K562 (cell line): ENCODE measurements at regions not wholly inside any gene's neighbourhood (a gene's known extent, or its start where the extent isn't known, plus 50 kb on each side); places are given as distances from the start of the nearest gene placed in this dataset.

ENCODE experiments used
- ATAC-seq: fragments of 200-7000 bp; cut with Tn5 transposase; 3 replicates; pipeline ENCODE4 v1.9.1; 2020; ENCODE audit warnings: moderate library complexity
- BruUV-seq: library from RNA; stranded (reverse); fragments of 400-500 nt; replicated peaks from 2 replicates; lab custom pipeline; 2021; lab: Mats Ljungman, UMichigan
- CTCF ChIA-PET: fragments of 300-600 bp; formaldehyde crosslinking; extraction: SDS; loops from one replicate; lab custom pipeline; 2021; ENCODE audit warnings: low intra/inter-chr PET ratio; lab: Yijun Ruan, JAX
- POLR2A ChIA-PET: fragments of 300-600, 350-650 bp; sonication (Branson Sonifier 250); formaldehyde crosslinking; extraction: SDS; loops from one replicate; lab custom pipeline; 2021; ENCODE audit warnings: antibody characterized with exemption, inconsistent platforms; lab: Yijun Ruan, JAX
- DNase-seq, 4 experiments: peaks; one replicate each; pipeline versions ENCODE4 v3.0.0 to v3.0.0-alpha.2; 2011 to 2018; ENCODE audit warnings: low spot score in 3 of 4, mixed read lengths in 3 of 4; ENCODE audit errors: extremely low read depth in 1 of 4
- FAIRE-seq: peaks from 2 replicates; lab custom pipeline; 2011; peaks lifted over from hg19 to GRCh38; lab: Jason Lieb, UNC
- H2AFZ ChIP-seq: 2 replicates; pipeline ENCODE4 v1.6.0; 2011; ENCODE audit warnings: low read depth, low read length, control low read depth, inconsistent platforms
- H3K27ac ChIP-seq: fragments of 200-600 bp; 3 replicates; pipeline ENCODE4 v1.8.0; 2011; ENCODE audit warnings: low read depth, mild to moderate bottlenecking, control low read depth, inconsistent platforms, low read length, moderate library complexity, mixed read lengths; ENCODE audit errors: extremely low read depth
- H3K27me3 ChIP-seq, 2 experiments: fragments of 300-600 bp in 1 of 2; 2 replicates in 1 of 2; 3 replicates in 1 of 2; pipeline versions ENCODE4 v1.6.0 to v1.8.0; 2011; ENCODE audit warnings: inconsistent platforms in 2 of 2, low read length in 2 of 2, mild to moderate bottlenecking in 1 of 2, mixed read lengths in 1 of 2, moderate library complexity in 1 of 2; ENCODE audit not compliant: control insufficient read depth in 2 of 2, insufficient read depth in 2 of 2
- H3K36me3 ChIP-seq: fragments of 300-600 bp; 3 replicates; pipeline ENCODE4 v1.8.0; 2011; ENCODE audit warnings: mild to moderate bottlenecking, low read length, inconsistent platforms; ENCODE audit not compliant: control insufficient read depth, insufficient read depth
- H3K4me1 ChIP-seq, 2 experiments: fragments of 200-600 bp in 1 of 2; replicated peaks in 1 of 2; 2 replicates in 1 of 2; 3 replicates in 1 of 2; pipeline versions ENCODE4 v1.5.1 to v1.8.0; 2011; ENCODE audit warnings: inconsistent platforms in 2 of 2, low read length in 2 of 2, mild to moderate bottlenecking in 1 of 2, mixed read lengths in 1 of 2, moderate library complexity in 1 of 2; ENCODE audit not compliant: control insufficient read depth in 2 of 2, insufficient read depth in 2 of 2
- H3K4me2 ChIP-seq: 2 replicates; pipeline ENCODE4 v1.6.1; 2011; ENCODE audit warnings: low read length, control low read depth, inconsistent platforms, mixed read lengths; ENCODE audit not compliant: insufficient read depth
- H3K4me3 ChIP-seq: fragments of 200-600 bp; sonication (generic), shearing (Covaris generic); 2 replicates; pipeline ENCODE4 v1.5.1; 2016; ENCODE audit warnings: control low read depth, inconsistent platforms
- H3K79me2 ChIP-seq: fragments of 200-600 bp; 3 replicates; pipeline ENCODE4 v1.8.0; 2011; ENCODE audit warnings: low read length, inconsistent platforms; ENCODE audit not compliant: control insufficient read depth, insufficient read depth
- H3K9ac ChIP-seq, 2 experiments: 2 replicates each; pipeline versions ENCODE4 v1.6.0 to v1.6.1; 2011; ENCODE audit warnings: low read depth in 2 of 2, low read length in 2 of 2, control low read depth in 1 of 2, inconsistent platforms in 1 of 2, mild to moderate bottlenecking in 1 of 2, mixed read lengths in 1 of 2; ENCODE audit not compliant: insufficient read depth in 1 of 2
- H3K9me1 ChIP-seq: one replicate; pipeline ENCODE4 v1.6.0; 2011; ENCODE audit warnings: inconsistent platforms, mild to moderate bottlenecking, low read length, moderate library complexity; ENCODE audit not compliant: control insufficient read depth, insufficient read depth
- H3K9me3 ChIP-seq: replicated peaks from 2 replicates; pipeline ENCODE4 v1.5.1; 2011; ENCODE audit warnings: low read depth, low read length, inconsistent platforms; ENCODE audit not compliant: control insufficient read depth, insufficient read depth
- H4K20me1 ChIP-seq: replicated peaks from 2 replicates; pipeline ENCODE4 v1.6.1; 2011; ENCODE audit warnings: low read length, inconsistent platforms, mixed read lengths; ENCODE audit not compliant: control insufficient read depth, insufficient read depth
- ARID1B ChIP-seq: fragments of 450-650 bp; IDR thresholded peaks from 2 replicates; pipeline ENCODE4 v1.6.1; 2016; ENCODE audit warnings: antibody characterized with exemption, mild to moderate bottlenecking, inconsistent platforms
- BCL6 ChIP-seq: fragments of 250-450 bp; sonication (Bioruptor Pico); IDR thresholded peaks from 2 replicates; pipeline ENCODE4 v1.4.0; 2020
- CBFB ChIP-seq: sonication (generic); formaldehyde crosslinking; IDR thresholded peaks from 2 replicates; pipeline ENCODE4 v1.4.0; 2020; ENCODE audit warnings: mild to moderate bottlenecking, missing genetic modification reagents
- COPS2 ChIP-seq: fragments of 450-650 bp; conservative IDR thresholded peaks from 2 replicates; pipeline ENCODE4 v1.6.1; 2016; ENCODE audit warnings: mild to moderate bottlenecking, moderate library complexity
- HEY1 ChIP-seq: fragments of 250-450 bp; sonication (Bioruptor Pico); IDR thresholded peaks from 2 replicates; pipeline ENCODE4 v1.5.0; 2020; ENCODE audit warnings: mild to moderate bottlenecking, moderate library complexity, borderline replicate concordance
- HMG20B ChIP-seq: fragments of 250-450 bp; sonication (Bioruptor Pico); IDR thresholded peaks from 2 replicates; pipeline ENCODE4 v1.5.0; 2021; ENCODE audit warnings: mild to moderate bottlenecking
- NR2C2 ChIP-seq, 2 experiments: fragments of 200-800 bp in 1 of 2; sonication (Bioruptor generic) in 1 of 2; sonication (generic) in 1 of 2; formaldehyde crosslinking in 1 of 2; IDR thresholded peaks; 2 replicates each; pipeline versions ENCODE4 v1.6.1 to v1.8.0; 2016 to 2022; ENCODE audit warnings: mild to moderate bottlenecking in 1 of 2, missing compliant biosample characterization in 1 of 2, missing genetic modification characterization in 1 of 2, missing genetic modification reagents in 1 of 2
- PHF21A ChIP-seq: fragments of 450-650 bp; IDR thresholded peaks from 2 replicates; pipeline ENCODE4 v1.6.1; 2017; ENCODE audit warnings: low read depth, borderline replicate concordance
- SMARCC2 ChIP-seq: fragments of 450-650 bp; IDR thresholded peaks from 2 replicates; pipeline ENCODE4 v1.6.1; 2017; ENCODE audit warnings: antibody characterized with exemption, moderate library complexity, mild to moderate bottlenecking, low read depth
- STAG1 ChIP-seq: sonication (generic); formaldehyde crosslinking; IDR thresholded peaks from 2 replicates; pipeline ENCODE4 v1.5.0; 2020; ENCODE audit warnings: missing genetic modification reagents, borderline replicate concordance
- TAL1 ChIP-seq: fragments of 450-650 bp; IDR thresholded peaks from 2 replicates; pipeline ENCODE4 v1.6.1; 2016; ENCODE audit warnings: mild to moderate bottlenecking
- U2AF2 ChIP-seq: fragments of 200-400 bp; formaldehyde crosslinking; optimal IDR thresholded peaks from 2 replicates; pipeline ENCODE3; 2017; ENCODE audit warnings: low read depth, mild to moderate bottlenecking, low read length
- XRCC5 ChIP-seq: fragments of 200-400 bp; formaldehyde crosslinking; IDR thresholded peaks from 2 replicates; pipeline ENCODE4 v1.6.1; 2017; ENCODE audit warnings: low read depth, mild to moderate bottlenecking, low read length
- ZBED1 ChIP-seq: IDR thresholded peaks from 2 replicates; pipeline ENCODE4 v1.6.1; 2014
- ZBTB8A ChIP-seq: fragments of 450-650 bp; IDR thresholded peaks from 2 replicates; pipeline ENCODE4 v1.6.1; 2018; ENCODE audit warnings: mild to moderate bottlenecking, moderate library complexity; ENCODE audit not compliant: partially characterized antibody
- ZBTB9 ChIP-seq: fragments of 450-650 bp; formaldehyde crosslinking; IDR thresholded peaks from 2 replicates; pipeline ENCODE4 v1.4.0; 2020; ENCODE audit warnings: mild to moderate bottlenecking, moderate library complexity
- ZNF384 ChIP-seq: IDR thresholded peaks from 2 replicates; pipeline ENCODE4 v1.6.1; 2012; ENCODE audit warnings: low read depth, low read length, improper control_type of control experiment
- ZNF436 ChIP-seq: fragments of 250-450, 450-650 bp; sonication (Bioruptor Pico); formaldehyde crosslinking; IDR thresholded peaks from 2 replicates; pipeline ENCODE4 v1.7.0; 2020; ENCODE audit warnings: mild to moderate bottlenecking
- WGBS: fragments of 100-300 bp; shearing (Covaris generic); methylation state at CpG from one replicate; pipeline ENCODE4 v1.1.6; 2016; ENCODE audit warnings: low coverage, mixed read lengths; ENCODE audit not compliant: insufficient coverage; ENCODE audit errors: missing lambda C conversion rate; 5-methylcytosine and 5-hydroxymethylcytosine counted together
- in situ Hi-C: fragments of 300-500 bp; cut with MboI; formaldehyde crosslinking; loops from 4 replicates; pipeline ENCODE4 v1.15.0; 2018; ENCODE audit warnings: inconsistent platforms, mixed read lengths
- intact Hi-C: fragments of 100-400 bp; cut with micrococcal nuclease; formaldehyde crosslinking; loops from 2 replicates; pipeline ENCODE4 v1.14.2; 2022
- TF ChIP-seq, protein P1 (sequence below): fragments of 200-800 bp; sonication (Bioruptor generic); IDR thresholded peaks from 2 replicates; pipeline ENCODE4 v1.6.1; 2017; ENCODE audit warnings: missing genetic modification characterization, missing compliant biosample characterization

- no peak for TF ChIP-seq HMG20B (CRISPR knock-in tag)
- TF ChIP-seq NR2C2 (CRISPR knock-in tag; IDR thresholded peaks at IDR 0.05), result no peak
- TF ChIP-seq NR2C2 (tag; IDR thresholded peaks at IDR 0.05), result no peak
- TF ChIP-seq SMARCC2, result no peak
- no peak for TF ChIP-seq PHF21A
- TF ChIP-seq ARID1B, result no peak
- TF ChIP-seq XRCC5, result no peak
- no peak for TF ChIP-seq ZNF384
- TF ChIP-seq HEY1, result no peak
- no peak for TF ChIP-seq U2AF2
- TF ChIP-seq STAG1, result no peak
- TF ChIP-seq ZNF436, result no peak
- TF ChIP-seq COPS2, result no peak
- TF ChIP-seq ZBED1, result no peak
- no peak for TF ChIP-seq TAL1
- TF ChIP-seq, all 486 proteins: peak for 0
These were observed 55.9 kb upstream of the NAA20 start (continued) for GRCh38 chr20:19961293-19961692.

DNA sequence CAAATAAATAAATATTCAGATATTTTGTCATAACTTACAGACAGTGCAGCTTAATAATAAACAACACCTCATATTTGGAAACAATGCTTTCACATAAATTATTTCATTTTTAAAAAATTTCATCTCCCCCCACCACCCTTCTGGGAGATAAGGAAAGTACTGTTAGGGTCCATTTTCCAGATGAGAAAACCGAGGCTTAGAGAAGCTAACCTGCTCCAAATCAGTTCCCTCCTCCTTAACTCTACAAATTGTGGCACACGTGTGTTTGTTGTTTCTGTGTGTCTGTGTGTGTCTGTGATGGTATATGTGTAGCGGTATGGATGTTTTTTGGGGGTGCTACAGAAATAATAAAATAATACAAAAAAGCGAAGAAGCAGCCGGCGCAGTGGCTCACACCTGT lies 54.2 kb upstream of the NAA20 start:
- Histone ChIP-seq H3K9ac (no peak overlapping the region), H3K4me2 (no peak overlapping the region), H4K20me1 (no peaks in the 10 kb centered on the region), H3K36me3 (no peaks in the 10 kb centered on the region), H3K79me2 (no peaks in the 10 kb centered on the region), H3K27ac (no peak overlapping the region), H3K4me1 (no peaks in the 10 kb centered on the region), H2AFZ (no peak overlapping the region), H3K9me3 (no peaks in the 10 kb centered on the region), H3K4me3 (no peak overlapping the region), H3K27me3 (peaks cover 0 to 6% of the 10 kb centered on the region in 2 experiments; a peak in 1 of 5 replicates), H3K9me1 (no peaks in the 10 kb centered on the region)
- BruUV-seq, result no TSS peak
- no peak for DNase-seq
- intact Hi-C loops, result no loop called here
- in situ Hi-C loops, result no loop called here
- 9% methylated on average over 4 of the region's 6 CpGs for whole genome bisulfite sequencing
- no peak for ATAC-seq
- no peak for FAIRE-seq
- ChIA-PET POLR2A (interaction anchor here (0.6 kb wide), 1 partner anchor 49 kb away, joined by 3 read pairs; no protein-coding TSS in a partner anchor), CTCF (no interaction called here)
- no peak for TF ChIP-seq BCL6 (CRISPR knock-in tag)
- no peak for TF ChIP-seq ZBTB8A
- no peak for TF ChIP-seq ZNF436
- TF ChIP-seq, protein P1, sequence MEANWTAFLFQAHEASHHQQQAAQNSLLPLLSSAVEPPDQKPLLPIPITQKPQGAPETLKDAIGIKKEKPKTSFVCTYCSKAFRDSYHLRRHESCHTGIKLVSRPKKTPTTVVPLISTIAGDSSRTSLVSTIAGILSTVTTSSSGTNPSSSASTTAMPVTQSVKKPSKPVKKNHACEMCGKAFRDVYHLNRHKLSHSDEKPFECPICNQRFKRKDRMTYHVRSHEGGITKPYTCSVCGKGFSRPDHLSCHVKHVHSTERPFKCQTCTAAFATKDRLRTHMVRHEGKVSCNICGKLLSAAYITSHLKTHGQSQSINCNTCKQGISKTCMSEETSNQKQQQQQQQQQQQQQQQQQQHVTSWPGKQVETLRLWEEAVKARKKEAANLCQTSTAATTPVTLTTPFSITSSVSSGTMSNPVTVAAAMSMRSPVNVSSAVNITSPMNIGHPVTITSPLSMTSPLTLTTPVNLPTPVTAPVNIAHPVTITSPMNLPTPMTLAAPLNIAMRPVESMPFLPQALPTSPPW (CRISPR knock-in tag), result no peak
- TF ChIP-seq ZBTB9 (CRISPR knock-in tag), result no peak
- no peak for TF ChIP-seq CBFB (CRISPR knock-in tag)
